Neural progenitor cell (in vitro differentiated cells): ENCODE measurements at regions not wholly inside any gene's neighbourhood (a gene's known extent, or its start where the extent isn't known, plus 50 kb on each side); places are given as distances from the start of the nearest gene placed in this dataset.

Source experiments
- CTCF ChIP-seq: fragments of 200-600 bp; sonication (generic); IDR thresholded peaks from 2 replicates; pipeline ENCODE4 v1.5.1; 2017; ENCODE audit warnings: antibody characterized with exemption, mild to moderate bottlenecking
- EZH2 ChIP-seq: fragments of 200-600 bp; sonication (generic); IDR thresholded peaks from 2 replicates; pipeline ENCODE4 v1.6.1; 2017; ENCODE audit warnings: antibody characterized with exemption, mild to moderate bottlenecking, moderate library complexity

GRCh38 chr2:120812866-120813265 is 77.2 kb downstream of the GLI2 start:
- TF ChIP-seq CTCF = no peak
- no peak for TF ChIP-seq EZH2
